ENCODE measurements at regions not wholly inside any gene's neighbourhood (a gene's known extent, or its start where the extent isn't known, plus 50 kb on each side); places are given as distances from the start of the nearest gene placed in this dataset.

DNA sequence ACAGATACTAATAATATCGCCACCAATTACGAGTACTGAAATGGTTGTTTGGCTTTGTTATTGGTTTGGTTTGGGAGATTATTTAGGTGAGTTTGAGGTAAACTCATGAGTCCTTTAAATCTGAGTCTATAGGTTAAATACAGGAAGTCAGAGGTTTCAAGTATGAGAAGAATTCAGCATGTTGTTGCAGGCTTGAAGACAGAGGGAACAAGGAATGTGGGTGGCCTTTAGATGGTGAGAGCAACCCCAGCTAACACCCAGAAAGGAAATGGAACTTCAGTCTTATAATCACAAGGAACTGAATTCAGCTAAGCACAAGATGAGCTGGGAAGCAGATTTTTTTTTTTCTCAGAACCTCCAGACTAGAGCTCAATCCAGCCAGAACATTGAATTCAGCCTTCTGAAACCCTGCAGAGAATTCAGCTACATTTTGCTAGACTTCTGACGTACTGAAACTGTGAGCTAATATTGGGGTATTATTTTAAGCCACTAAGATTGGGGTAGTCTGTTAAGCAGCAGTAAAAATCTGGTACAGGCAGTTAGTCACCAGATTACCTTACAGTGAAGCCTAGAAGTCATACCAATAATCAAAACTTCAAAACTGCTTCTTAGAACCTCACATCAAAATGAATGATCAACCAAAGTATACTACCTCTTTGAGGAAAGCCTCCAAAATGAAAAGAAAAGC is 216.0 kb upstream of the PUM3 start:
- no peak overlapping the region for H3K27ac ChIP-seq
- no peak for TF ChIP-seq CTCF (conservative IDR thresholded peaks at IDR 0.05; ENCODE audit: low read depth)
- ChIA-PET CTCF (interaction anchor here (0.8 kb wide), 1 partner anchor 176 kb away, joined by 3 read pairs; no protein-coding TSS in a partner anchor), POLR2A (ENCODE audit: low non-redundant PET) (no interaction called here)
- peak; percentile 6 for DNase-seq (ENCODE audit: low spot score)

- POLR2A ChIA-PET (ENCODE audit: low non-redundant PET) = no interaction called here
- CTCF ChIA-PET = no interaction called here
- no peak for TF ChIP-seq CTCF (conservative IDR thresholded peaks at IDR 0.05; ENCODE audit: low read depth)
- DNase-seq (ENCODE audit: low spot score) = no peak
- H3K27ac ChIP-seq = no peak overlapping the region
These were observed 214.5 kb upstream of the PUM3 start for GRCh38 chr9:3058409-3058808.

DNA sequence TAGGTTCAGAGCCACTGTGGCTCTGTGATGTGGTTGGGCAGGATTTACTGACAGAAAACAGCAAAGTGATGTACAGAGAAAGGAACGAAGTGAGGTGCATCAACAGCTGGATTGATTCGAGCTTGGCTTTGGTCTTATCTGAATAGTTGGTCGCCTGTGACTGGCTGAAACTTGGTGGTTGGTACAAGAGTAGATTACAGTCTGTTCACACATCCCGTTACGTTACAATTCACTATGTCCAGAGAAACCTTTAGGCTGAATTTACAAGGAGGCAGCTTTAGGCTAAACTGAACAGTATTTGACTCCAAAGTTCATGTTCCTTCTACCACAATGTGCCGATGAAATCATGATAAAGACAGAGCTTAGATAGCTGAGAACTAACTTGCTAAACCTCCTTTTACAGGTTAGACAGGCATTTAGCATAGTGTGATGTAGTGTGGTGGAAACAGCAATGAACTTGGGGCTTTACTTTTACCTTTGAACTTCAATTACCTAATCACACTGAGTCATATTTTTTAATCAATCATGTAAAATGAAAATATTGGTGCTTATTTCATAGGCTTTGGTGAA is 210.2 kb upstream of the PUM3 start:
- TF ChIP-seq CTCF (conservative IDR thresholded peaks at IDR 0.05; ENCODE audit: low read depth) = no peak
- POLR2A ChIA-PET (ENCODE audit: low non-redundant PET) = no interaction called here

GRCh38 chr9:3049636-3050035 is 205.7 kb upstream of the PUM3 start:
- TF ChIP-seq CTCF (conservative IDR thresholded peaks at IDR 0.05; ENCODE audit: low read depth) = no peak
- H3K27ac ChIP-seq = no peak overlapping the region
- ChIA-PET CTCF (no interaction called here), POLR2A (ENCODE audit: low non-redundant PET) (no interaction called here)
- no peak for DNase-seq (ENCODE audit: low spot score)

More for the DNA sequence above, 210.2 kb upstream of the PUM3 start:
- CTCF ChIA-PET = no interaction called here
- no peak for DNase-seq (ENCODE audit: low spot score)
- H3K27ac ChIP-seq = no peak overlapping the region

DNA sequence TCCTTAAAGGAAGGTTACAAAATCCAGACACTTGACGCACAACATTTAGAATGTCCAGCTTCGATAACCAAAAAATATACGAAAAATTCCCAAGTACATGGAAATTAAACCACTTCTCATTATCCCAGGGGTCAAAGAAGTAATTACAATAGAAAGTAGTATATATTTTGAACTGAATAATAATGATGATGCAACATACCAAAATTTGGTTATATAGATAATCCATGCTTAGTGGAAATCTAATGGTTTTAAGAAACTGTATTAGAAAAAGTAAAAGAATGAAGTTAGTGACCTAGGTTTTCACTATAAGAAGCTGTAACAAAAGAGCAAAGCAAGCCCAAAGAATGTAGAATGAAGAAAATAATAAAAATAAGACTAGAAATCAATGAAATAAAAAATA is 204.0 kb upstream of the PUM3 start:
- no peak for TF ChIP-seq CTCF (conservative IDR thresholded peaks at IDR 0.05; ENCODE audit: low read depth)
- DNase-seq (ENCODE audit: low spot score) = no peak
- H3K27ac ChIP-seq = no peak overlapping the region
- CTCF ChIA-PET = no interaction called here
- POLR2A ChIA-PET (ENCODE audit: low non-redundant PET) = no interaction called here

GRCh38 chr9:3045153-3045552 is 201.3 kb upstream of the PUM3 start:
- CTCF ChIA-PET = no interaction called here
- no peak for DNase-seq (ENCODE audit: low spot score)

More at GRCh38 chr9:3045153-3045552, 201.3 kb upstream of the PUM3 start:
- no peak overlapping the region for H3K27ac ChIP-seq
- no peak for TF ChIP-seq CTCF (conservative IDR thresholded peaks at IDR 0.05; ENCODE audit: low read depth)
- POLR2A ChIA-PET (ENCODE audit: low non-redundant PET) = no interaction called here
